HG03521 (cell line): ENCODE measurements at regions not wholly inside any gene's neighbourhood (a gene's known extent, or its start where the extent isn't known, plus 50 kb on each side); places are given as distances from the start of the nearest gene placed in this dataset.

Source experiments
- ATAC-seq: cut with Tn5 transposase; IDR thresholded peaks from one replicate; pipeline ENCODE4 v1.9.1; 2021; ENCODE audit warnings: mild to moderate bottlenecking, moderate library complexity; ENCODE audit not compliant: unreplicated experiment

GRCh38 chr4:107187091-107187490, 151.0 kb upstream of the DKK2 start:
- no peak for ATAC-seq

- ATAC-seq = peak; percentile 99
Observed at GRCh38 chr4:107183155-107183774, 147.2 kb upstream of the DKK2 start.

DNA sequence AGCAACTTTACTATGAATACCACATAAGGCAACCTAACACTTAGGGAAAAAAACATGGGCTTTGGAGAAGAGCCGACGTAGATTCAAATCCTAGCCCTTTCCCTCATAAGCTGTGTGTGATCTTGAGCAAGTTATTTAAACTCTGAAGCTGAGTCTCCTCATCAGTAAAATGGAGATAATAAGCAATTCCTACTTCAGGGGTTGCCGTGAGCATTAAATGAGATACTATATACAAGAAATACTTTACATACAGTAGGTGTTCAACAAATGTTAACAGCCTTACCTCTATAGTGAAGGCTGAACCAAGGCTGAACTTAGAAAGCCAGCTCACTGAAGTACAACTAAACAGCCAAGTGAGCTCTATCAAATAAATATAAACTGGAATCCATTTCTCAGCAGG, 146.2 kb upstream of the DKK2 start:
- ATAC-seq = no peak

GRCh38 chr4:107166873-107167450, 130.8 kb upstream of the DKK2 start:
- ATAC-seq = no peak

- no peak for ATAC-seq
Observed at GRCh38 chr4:107166181-107166580, 130.1 kb upstream of the DKK2 start.

DNA sequence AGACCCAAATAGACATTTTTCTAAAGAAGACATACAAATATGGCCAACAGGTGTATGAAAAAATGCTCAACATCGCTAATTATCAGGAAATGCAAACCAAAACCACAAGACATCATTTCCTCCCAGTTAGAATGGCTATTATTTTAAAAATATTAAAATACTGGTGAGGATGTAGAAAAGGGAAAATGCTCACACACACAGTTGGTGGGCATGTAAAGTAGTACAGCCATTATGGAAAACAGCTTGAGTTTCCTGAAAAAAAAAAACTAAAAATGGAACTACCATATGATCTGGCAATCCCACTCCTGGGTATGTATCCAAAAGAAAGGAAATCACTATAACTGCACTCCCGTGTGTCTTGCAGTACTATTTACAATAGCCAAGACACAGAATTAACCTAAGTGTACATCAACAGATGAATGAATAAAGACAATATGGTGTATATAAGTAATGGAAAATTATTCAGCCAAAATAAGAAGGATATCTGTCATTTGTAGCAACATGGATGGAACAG, 128.9 kb upstream of the DKK2 start:
- ATAC-seq = no peak

GRCh38 chr4:107156443-107156842, 120.3 kb upstream of the DKK2 start:
- ATAC-seq = no peak

- ATAC-seq = no peak
Observed at GRCh38 chr4:107155366-107155765, 119.3 kb upstream of the DKK2 start.

DNA sequence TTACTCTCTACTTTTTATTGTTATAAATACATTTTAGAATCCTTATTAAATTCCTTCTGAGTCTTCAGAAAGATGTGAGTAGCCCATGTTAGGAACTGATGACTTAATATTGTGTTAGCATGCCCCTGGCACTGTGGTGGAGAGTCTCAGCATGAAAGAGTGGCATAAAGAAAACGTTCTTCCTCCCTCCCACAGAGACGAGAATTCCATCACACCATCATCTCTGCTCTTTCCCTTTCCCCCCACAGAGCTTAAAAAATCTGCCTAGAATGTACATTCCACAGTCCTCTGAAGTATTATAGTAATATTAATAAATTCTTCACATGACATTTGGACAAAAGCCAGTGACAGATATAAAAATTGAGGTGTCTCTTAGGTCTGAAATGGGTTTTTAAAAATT, 117.8 kb upstream of the DKK2 start:
- no peak for ATAC-seq

- no peak for ATAC-seq
Observed at GRCh38 chr4:107153228-107153627, 117.1 kb upstream of the DKK2 start.

GRCh38 chr4:107151173-107151572, 115.1 kb upstream of the DKK2 start:
- ATAC-seq = no peak

- no peak for ATAC-seq
Observed at GRCh38 chr4:107148904-107149303, 112.8 kb upstream of the DKK2 start.

- ATAC-seq = no peak
Observed at GRCh38 chr4:107147873-107148272, 111.8 kb upstream of the DKK2 start.

DNA sequence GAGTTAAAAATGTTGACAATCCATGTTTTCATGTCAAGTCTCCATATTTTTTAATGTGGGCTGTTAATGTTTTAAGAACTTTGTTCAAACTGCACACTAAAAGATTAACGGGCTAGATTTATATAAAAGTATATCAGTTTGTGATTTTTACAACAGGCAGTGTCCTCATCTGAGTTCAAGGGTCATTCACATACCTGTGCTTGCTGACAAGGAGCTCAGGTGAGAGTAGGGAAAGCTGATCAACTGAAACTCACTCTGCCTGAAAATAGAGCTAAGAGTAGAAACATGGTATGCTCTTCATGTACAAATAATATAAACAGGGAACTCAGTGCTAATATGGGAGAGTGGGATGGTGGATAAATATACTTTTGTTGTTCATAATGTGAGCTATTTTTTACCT, 102.3 kb upstream of the DKK2 start:
- ATAC-seq = no peak

GRCh38 chr4:107133965-107134653, 98.0 kb upstream of the DKK2 start:
- no peak for ATAC-seq

DNA sequence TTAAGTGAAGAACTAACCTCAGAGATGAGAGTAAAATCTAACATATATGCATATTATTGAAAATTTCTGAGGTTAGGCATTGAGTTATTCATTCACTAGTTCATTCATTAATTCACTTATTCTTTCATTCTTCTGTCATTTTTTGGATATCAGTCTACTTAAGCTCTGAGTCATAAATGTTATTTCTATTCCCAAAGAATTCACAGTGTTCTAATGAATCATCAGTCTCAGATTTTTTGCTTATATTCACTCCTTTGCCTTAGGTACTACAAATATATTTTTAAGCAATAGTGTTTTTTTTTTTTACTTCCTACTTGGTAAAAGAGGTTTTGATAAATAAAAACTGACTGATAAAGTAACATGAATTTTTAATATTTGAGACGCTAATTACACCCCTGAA, 95.2 kb upstream of the DKK2 start:
- no peak for ATAC-seq

DNA sequence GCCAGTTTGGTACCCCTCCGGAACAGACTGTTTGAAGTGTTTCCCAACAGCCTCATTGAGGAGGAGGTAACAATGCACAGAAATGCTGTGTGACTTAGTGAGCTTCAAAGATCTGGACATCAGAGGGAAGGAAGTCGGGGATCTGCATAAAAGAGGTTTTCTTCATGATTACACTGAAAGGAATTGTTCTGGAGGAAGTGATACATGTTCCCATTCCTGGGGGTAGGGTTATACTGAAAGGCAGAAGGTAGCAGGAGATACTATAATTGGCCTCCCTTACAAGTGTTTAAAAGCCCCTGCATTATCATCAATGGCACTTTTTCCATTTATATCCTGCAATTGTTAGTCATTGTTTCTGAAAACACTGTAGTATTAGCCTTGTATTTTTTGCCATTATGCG, 94.0 kb upstream of the DKK2 start:
- no peak for ATAC-seq

DNA sequence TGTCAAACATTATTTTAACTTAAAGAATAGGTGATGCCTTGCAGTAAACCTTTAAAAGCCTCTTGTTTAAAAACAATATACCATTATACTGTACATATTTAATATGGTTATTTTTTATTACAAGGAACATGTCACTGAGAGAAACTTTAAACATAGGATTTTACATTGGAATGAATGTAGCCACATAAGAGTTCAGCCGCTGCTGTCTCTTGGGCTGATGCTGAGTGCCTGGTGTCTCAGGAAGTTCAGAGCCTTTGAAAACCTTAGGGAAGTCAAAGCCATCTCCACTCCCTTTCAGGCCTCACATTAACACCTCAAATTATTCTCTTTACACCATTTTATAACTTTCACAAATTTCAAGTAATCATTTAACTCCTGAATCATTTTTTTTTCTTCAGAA, 93.5 kb upstream of the DKK2 start:
- ATAC-seq = no peak

DNA sequence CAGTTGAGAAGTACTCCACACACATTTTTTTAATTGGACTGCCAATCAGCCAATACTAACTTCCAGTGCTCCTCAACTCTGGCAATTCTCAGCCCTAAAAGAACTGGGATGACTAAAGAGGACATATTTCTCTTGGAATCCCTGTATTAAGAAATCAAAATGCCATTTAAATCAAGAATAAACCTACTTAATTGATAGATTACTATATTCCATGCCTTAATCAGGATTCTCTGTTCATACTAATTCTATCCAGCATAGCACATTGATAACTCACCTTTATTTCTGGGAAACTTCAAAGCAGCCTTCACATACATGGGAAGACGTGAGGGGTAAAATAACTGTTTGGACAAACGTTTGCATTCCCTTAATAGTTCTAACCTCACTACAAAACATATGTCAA, 93.0 kb upstream of the DKK2 start:
- no peak for ATAC-seq

DNA sequence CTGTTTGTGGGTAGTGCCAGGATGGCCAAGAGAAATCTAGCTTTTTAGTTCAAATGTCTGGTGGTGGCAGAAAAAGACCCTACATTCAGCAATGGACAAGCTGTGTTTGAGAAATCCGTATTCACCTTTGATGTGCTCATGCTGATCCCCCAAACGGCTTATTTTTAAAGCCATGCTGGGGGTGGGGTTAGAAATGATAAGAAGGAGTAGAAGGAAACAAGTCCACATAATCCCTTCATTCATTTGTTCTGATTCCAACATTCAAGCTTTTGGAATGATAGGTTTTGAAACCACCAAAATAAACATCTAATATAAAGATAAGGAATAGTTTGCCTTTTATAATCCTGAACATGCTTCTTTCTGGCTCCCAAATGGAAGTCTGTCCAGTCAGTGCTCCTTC, 92.0 kb upstream of the DKK2 start:
- ATAC-seq = no peak

DNA sequence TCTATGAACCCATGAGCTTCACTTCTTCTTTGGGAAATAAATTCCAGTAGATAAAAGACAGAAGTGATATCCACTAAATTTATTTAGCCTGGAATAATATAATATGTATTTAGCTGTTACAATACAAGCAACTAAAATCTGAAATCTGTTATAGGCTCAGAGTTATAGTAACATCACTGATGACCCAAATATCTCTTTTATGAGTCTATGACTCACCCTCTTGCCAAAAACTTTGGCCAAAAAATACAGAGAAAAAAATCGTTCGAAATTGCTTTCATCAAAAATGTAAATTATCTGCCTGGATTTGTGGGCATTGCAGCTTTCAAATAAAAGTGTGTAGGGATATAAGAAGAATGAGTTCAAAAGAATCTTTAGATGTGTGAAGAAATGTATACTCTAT, 89.4 kb upstream of the DKK2 start:
- no peak for ATAC-seq

DNA sequence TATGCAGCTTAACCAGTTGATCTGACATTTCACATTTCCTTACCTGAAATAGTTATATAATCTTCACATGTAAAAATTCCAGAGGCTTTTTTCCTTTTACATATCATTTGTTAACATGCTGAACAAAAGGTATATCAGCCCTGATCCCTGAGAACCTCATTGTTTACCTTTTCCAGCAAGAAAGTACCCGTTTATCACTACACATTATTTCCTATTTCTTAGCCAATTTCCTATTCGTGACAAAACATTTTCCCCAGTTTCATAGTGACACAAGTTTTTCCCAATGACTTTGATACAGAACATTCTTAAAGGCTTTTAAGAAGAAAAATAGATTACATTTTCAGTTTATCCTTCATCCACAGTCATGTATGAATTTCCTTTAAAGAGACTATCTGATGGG, 86.6 kb upstream of the DKK2 start:
- ATAC-seq = no peak
